GM19372 (cell line): ENCODE measurements at regions not wholly inside any gene's neighbourhood (a gene's known extent, or its start where the extent isn't known, plus 50 kb on each side); places are given as distances from the start of the nearest gene placed in this dataset.
A peak's percentile ranks its signal among the peaks of the same experiment; 100 is the strongest.
"Not testable (repeated sequence)": the region's sequence is repeated elsewhere in the genome, so short reads cannot be mapped to it uniquely, and the experiment has no call there.

Experiments
- ATAC-seq: cut with Tn5 transposase; IDR thresholded peaks from one replicate; pipeline ENCODE4 v1.9.1; 2021; ENCODE audit warnings: mild to moderate bottlenecking, low read depth, moderate library complexity; ENCODE audit not compliant: unreplicated experiment

- no peak for ATAC-seq
These were observed 290.5 kb upstream of the KYNU start for GRCh38 chr2:142586693-142587580.

DNA sequence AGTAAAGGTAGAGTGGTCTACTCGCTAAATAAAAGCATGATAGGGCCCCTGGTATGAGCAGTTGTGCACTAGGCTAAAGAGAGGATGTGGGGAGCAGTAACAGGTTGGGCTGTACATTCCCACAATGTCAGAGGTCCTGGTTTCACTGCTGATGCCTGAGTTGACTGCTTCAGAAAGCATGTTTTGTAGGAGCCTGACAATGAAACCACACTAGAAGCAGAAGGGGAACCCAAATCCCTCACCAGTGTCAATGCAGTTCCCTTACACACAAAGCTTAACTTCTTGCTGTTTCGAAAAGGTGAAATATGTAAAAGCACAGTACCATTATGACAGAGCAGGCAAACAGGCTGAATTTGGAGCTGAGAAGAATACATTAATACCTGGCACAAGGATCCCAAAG, 291.7 kb upstream of the KYNU start:
- ATAC-seq = peak; percentile 49

DNA sequence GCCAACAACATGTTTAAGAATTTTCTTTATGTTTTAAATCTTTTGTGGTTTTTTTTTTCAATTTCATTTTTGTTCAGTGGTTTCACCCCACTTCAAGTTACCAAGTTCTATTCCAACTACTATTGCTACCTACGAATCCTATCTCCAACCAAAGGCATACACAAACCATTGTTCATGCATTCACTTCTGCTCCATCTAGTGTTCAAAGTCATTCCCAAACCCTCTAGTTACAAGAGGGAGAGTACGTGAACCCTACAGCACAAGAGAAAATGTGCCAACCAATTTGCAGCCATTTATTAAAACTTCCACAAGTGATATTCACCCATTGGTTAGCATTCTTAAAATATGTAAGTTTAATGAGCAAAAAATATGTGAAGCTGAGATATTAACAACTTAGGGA, 295.1 kb upstream of the KYNU start:
- no peak for ATAC-seq

- no peak for ATAC-seq
These were observed 296.0 kb upstream of the KYNU start for GRCh38 chr2:142581491-142581890.

DNA sequence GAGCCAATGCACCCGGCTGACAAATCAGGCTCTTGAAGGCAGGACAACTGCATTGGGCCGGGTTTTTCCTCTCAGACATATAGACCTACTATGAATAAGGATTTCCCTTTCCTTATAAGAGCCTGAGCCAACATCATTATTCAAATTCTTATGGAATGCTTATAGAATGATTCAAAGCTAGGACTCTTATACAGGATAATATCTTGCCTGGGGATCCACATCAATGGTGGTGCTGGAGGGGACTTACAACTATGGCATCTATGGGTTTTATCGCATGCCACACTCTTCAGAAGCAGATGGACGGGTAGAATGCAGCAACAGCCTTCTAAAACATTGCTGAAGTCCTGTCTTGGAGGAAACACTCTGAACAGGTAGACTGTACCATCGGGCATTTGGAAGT, 296.8 kb upstream of the KYNU start:
- ATAC-seq = no peak

GRCh38 chr2:142575561-142575960, 301.9 kb upstream of the KYNU start:
- ATAC-seq = no peak

- ATAC-seq = no peak
These were observed 303.1 kb upstream of the KYNU start for GRCh38 chr2:142574388-142574787.

- no peak for ATAC-seq
These were observed 304.9 kb upstream of the KYNU start for GRCh38 chr2:142572346-142573132.

GRCh38 chr2:142571934-142572333, 305.5 kb upstream of the KYNU start:
- no peak for ATAC-seq

DNA sequence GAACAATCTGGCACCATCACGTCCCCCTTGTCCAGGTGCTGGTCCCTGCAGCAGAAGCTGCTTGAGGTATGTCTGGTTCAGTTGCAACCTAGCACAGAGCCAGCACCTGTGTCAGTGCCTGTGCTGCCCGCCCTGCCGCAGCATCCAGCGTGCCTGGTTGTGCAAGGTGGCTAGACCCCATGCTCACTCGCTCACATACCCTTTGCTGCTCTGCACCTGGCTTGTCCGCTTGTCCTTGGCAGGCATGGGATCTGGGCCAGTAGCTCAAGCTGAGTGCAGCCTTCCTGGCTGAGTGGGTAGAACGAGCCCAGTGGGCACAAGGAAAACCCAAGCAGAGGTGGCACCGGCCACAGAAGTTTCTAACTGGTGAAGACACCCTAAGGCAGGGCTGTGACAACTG, 314.6 kb upstream of the KYNU start:
- no peak for ATAC-seq

- no peak for ATAC-seq
These were observed 315.8 kb upstream of the KYNU start for GRCh38 chr2:142561656-142562055.

- ATAC-seq = no peak
These were observed 320.1 kb upstream of the KYNU start for GRCh38 chr2:142557391-142557790.

DNA sequence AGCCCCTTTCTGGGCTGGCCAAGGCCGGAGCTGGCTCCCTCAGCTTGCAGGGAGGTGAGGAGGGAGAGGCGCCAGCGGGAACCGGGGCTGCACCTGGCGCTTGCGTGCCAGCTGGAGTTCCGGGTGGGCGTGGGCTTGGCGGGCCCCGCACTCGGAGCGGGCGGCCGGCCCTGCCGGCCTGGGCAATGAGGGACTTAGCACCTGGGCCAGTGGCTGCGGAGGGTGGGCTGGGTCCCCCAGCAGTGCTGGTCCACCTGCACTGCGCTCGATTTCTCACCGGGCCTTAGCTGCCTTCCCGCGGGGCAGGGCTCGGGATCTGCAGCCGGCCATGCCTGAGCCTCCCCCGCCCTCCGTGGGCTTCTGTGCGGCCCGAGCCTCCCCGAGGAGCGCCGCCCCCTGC, 331.5 kb upstream of the KYNU start:
- not testable (repeated sequence) for ATAC-seq

GRCh38 chr2:142545036-142545435, 332.4 kb upstream of the KYNU start:
- no peak for ATAC-seq

DNA sequence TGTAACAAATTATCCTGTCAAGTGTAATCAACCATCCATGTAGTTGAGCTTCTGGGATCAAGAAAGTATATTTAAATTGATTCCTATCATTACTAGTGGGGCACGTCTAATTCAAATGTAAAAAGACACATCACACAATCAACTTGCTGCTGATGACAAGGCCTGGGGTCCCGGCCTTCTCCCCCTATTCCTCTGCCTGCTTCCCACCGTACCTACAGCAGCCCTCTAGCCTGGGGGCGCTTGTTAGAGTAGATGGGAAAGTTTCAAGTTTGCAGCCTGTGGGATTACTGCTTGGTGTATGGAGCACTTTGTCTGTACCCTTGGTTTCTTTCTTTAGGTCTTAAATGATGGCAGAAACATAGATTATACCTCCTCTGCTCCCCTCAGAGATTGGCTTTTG, 333.3 kb upstream of the KYNU start:
- ATAC-seq = no peak

DNA sequence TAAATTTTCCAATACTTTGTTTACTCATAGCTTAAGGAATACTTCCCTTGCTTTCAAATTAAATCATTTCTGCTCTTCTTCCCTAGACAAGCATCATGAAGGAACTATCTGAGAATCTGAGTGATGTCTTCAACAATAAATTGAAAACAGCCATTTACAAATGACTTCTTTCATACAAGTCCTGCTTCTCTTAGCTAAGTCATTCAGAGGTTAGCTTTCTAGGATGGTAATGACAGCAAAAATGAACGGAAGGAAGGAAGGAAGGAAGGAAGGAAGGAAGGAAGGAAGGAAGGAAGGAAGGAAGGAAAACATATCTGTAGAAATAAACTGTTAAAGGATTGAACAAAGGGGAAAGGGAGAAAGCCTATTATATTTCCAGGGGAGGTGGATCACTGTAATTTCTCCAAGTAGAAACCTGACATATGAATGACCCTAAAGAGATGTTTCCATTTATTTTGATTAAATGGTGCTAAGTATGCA, 335.0 kb upstream of the KYNU start:
- no peak for ATAC-seq

GRCh38 chr2:142536966-142537365, 340.5 kb upstream of the KYNU start:
- no peak for ATAC-seq

GRCh38 chr2:142536492-142536891, 341.0 kb upstream of the KYNU start:
- ATAC-seq = no peak

DNA sequence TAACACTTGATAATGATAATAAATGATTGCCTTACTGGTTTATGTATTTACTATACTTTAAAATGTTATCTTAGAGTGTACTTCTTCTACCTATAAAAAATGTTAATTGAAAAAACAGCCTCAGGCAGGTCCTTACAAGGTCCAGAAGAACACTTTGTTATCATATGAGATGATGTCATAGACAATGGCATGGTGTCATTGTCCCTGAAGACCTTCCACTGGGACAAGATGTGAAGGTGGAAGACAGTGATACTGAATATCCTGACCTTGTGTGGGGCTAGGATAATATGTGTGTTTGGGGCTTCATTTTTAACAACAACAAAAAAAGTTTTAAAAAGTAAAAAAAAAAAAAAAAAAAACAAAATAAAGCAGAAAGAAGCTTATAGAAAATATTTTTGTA, 342.2 kb upstream of the KYNU start:
- ATAC-seq = no peak

DNA sequence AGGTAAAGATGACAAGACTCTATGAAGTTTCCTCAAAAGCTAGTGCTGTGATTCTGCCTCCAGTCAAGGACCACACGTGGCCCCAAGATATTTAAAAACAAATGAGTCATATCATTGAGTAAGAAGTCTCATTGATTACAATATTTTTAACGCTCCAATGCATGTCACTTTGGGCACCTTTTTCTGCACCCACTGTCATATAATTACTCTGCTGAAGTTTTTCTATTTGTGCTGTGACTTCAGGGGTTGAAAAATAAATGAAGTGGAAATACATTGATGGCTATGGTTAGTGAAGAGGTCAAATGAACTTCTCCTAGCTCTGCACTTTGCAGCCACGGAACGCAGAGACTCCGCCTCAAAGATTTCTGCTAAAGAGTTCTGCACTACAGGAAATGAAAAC, 344.3 kb upstream of the KYNU start:
- ATAC-seq = no peak

DNA sequence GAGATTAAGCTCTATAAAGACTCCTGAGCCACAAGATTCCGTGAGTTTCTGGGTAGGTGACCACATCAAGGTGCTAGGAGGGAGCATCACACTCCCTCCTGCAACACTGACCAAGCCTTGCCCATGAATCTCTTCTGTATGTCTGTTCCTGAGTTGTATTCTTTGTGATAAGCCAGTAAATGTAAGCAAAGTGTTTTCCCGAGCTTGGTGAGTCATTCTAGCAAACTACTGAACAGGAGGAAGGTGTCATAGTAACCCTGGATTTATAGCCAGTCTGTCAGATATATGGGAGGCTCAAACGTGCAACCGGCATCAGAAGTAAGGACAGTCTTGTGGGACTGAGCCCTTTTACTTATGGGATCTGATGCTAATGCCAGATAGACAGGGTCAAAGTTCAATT, 346.1 kb upstream of the KYNU start:
- no peak for ATAC-seq

- ATAC-seq = no peak
These were observed 351.7 kb upstream of the KYNU start for GRCh38 chr2:142525720-142526119.
